Stimulated activated CD4-positive, alpha-beta T cell treated with anti-CD3 and anti-CD28 coated beads, Interleukin-4, amount 100 ng/mL, for 24 hours (primary cell): ENCODE measurements at regions not wholly inside any gene's neighbourhood (a gene's known extent, or its start where the extent isn't known, plus 50 kb on each side); places are given as distances from the start of the nearest gene placed in this dataset.

Experiments
- DNase-seq: peaks from one replicate; pipeline ENCODE4 v3.0.0-alpha.2; 2020

- DNase-seq = no peak
These were observed 288.3 kb downstream of the CYP26B1 start for GRCh38 chr2:71859211-71859847.

GRCh38 chr2:71858071-71858470 is 289.6 kb downstream of the CYP26B1 start:
- no peak for DNase-seq

GRCh38 chr2:71857636-71858035 is 290.0 kb downstream of the CYP26B1 start:
- no peak for DNase-seq

GRCh38 chr2:71856773-71857525 is 290.7 kb downstream of the CYP26B1 start:
- DNase-seq = no peak

- no peak for DNase-seq
These were observed 293.8 kb downstream of the CYP26B1 start for GRCh38 chr2:71853858-71854257.

- no peak for DNase-seq
These were observed 295.4 kb downstream of the CYP26B1 start for GRCh38 chr2:71852141-71852711.

- DNase-seq = no peak
These were observed 296.4 kb downstream of the CYP26B1 start for GRCh38 chr2:71851094-71851750.

- DNase-seq = no peak
These were observed 297.3 kb downstream of the CYP26B1 start for GRCh38 chr2:71850306-71850801.

- DNase-seq = no peak
These were observed 297.9 kb downstream of the CYP26B1 start for GRCh38 chr2:71849607-71850305.

GRCh38 chr2:71849111-71849510 is 298.6 kb downstream of the CYP26B1 start:
- no peak for DNase-seq

GRCh38 chr2:71846669-71847291 is 300.9 kb downstream of the CYP26B1 start:
- DNase-seq = no peak

GRCh38 chr2:71846072-71846471 is 301.6 kb downstream of the CYP26B1 start:
- no peak for DNase-seq

GRCh38 chr2:71844967-71845366 is 302.7 kb downstream of the CYP26B1 start:
- DNase-seq = no peak

- DNase-seq = no peak
These were observed 304.2 kb downstream of the CYP26B1 start for GRCh38 chr2:71843391-71843850.

- no peak for DNase-seq
These were observed 304.9 kb downstream of the CYP26B1 start for GRCh38 chr2:71842744-71843143.

- DNase-seq = no peak
These were observed 307.8 kb downstream of the CYP26B1 start for GRCh38 chr2:71839826-71840225.

- no peak for DNase-seq
These were observed 312.9 kb downstream of the CYP26B1 start for GRCh38 chr2:71834796-71835195.

- DNase-seq = no peak
These were observed 313.7 kb downstream of the CYP26B1 start for GRCh38 chr2:71833855-71834560.

- no peak for DNase-seq
These were observed 314.4 kb downstream of the CYP26B1 start for GRCh38 chr2:71833272-71833671.

GRCh38 chr2:71832844-71833243 is 314.8 kb downstream of the CYP26B1 start:
- no peak for DNase-seq

- DNase-seq = no peak
These were observed 315.3 kb downstream of the CYP26B1 start for GRCh38 chr2:71832388-71832787.

GRCh38 chr2:71831193-71831577 is 316.5 kb downstream of the CYP26B1 start:
- DNase-seq = no peak
